ENCODE measurements at regions not wholly inside any gene's neighbourhood (a gene's known extent, or its start where the extent isn't known, plus 50 kb on each side); places are given as distances from the start of the nearest gene placed in this dataset.
A peak's percentile ranks its signal among the peaks of the same experiment; 100 is the strongest.
"Not testable (repeated sequence)": the region's sequence is repeated elsewhere in the genome, so short reads cannot be mapped to it uniquely, and the experiment has no call there.

DNA sequence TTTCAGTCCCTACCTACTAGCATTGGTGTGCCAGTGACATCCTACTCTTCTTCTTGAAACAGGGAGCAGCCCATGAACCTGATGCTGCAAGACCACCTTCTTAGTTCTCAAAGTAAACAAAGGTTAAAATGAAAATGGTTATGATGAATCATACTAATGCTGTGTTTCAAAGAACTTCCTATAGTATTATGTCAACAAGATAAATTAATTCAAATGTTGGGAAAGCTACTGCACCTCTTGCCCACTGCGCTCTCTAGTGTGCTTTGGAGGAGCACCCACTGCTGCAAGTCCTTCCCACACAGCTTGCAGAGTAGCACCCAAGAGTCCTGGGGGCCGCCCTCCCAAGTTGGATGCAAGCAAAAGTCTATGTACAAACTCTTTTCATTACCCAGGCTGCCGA, 81.1 kb downstream of the CD200R1L start:
- no peak for DNase-seq

DNA sequence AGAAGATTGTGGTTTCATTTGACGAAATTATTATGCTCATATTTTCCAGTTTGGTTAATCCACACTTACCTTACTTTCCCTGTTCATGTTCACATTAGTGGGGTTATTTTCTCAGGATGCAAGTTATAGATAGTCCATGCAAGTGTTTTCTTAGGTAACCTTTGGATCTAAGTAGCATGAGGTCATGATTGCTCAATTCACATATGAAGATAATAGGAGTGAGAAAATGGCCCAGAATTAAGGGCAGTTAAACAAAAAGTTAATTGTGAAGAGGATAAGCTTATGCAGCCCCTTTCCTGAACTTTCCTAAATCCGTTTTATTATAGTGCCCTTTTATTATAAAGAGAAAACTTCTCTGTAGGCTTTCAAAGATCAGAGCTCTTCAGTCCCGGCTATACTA, 83.4 kb downstream of the CD200R1L start:
- DNase-seq = no peak

DNA sequence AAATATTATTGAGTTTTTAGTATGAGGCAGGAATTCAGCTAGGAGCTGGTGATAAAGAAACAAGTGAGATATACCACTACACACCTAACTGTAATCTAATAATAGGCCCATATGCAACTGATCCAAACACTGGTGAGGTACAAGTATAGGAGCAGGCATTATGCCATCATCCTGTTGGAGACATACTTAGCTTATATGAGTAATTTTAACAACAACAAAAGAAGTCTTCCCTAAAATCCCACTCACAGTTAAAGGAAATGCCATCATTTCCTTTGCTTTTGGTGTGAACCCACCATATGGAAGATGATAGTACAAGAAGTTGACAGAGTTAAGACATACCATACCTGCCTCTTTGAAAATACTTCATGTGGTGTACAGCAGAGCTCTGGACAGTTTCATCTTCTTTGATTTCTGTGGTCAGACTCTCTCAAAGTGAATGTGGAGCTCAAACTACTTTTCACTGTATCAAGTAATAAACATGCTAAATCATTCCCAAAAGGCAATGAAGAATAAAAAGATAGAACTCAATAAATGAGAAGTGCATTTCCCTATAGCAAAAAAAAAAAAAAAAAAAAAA, 85.5 kb downstream of the CD200R1L start:
- no peak for DNase-seq

DNA sequence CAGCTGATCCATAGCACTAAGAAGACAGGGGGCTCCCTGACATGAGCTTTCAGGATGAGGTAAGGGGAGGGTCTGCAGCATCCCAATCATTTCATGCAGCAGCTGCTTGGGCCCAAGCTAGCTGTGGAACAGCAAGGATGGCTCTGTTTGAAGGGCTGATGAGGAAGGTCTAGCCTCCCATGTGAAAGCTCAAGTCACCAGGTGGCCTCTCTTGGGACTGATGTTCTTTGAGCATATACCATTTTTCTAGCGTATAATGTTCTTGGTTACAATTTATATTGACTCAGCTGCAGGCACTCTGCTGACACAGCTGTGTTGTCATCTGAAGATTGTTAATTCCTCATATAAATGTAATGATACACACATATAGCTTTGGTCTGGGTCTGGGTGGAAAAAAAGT, 87.0 kb downstream of the CD200R1L start:
- no peak for DNase-seq

DNA sequence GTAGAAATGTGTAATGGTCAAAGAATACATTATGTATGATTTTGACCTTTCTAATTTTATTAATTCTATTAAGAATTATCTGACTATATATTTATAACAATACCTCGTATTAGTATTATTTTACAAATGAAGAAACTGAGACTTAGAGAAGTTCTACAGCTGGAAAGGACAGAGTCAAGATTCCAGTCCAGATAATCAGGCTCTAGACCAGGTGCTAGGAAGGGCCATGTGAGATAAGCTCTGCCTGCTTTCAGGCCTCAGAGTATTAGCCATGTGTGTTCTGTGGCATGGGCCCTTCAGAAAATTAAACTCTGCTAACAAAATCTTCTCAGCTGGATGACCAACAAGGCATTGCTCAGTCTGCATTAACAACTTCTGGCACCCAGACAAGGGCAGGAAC, 87.5 kb downstream of the CD200R1L start:
- DNase-seq = no peak

DNA sequence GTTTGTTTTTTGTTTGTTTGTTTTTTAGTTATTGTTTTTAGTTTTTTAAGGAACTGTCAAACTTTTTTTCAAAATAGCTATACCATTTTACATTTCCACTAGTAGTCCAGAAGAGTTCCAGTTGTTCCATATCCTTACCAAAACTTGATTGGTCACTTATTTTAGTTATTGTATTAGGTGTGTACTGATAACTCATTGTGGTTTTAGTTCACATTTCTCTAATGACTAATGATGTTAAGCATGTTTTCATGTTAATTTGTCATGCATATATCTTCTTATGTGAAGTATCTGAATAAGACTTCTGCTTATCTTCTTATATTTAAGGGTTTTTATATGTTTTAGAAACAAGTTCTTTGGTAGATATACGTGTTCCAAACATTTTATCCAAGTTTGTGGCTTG, 89.5 kb downstream of the CD200R1L start:
- DNase-seq = no peak

DNA sequence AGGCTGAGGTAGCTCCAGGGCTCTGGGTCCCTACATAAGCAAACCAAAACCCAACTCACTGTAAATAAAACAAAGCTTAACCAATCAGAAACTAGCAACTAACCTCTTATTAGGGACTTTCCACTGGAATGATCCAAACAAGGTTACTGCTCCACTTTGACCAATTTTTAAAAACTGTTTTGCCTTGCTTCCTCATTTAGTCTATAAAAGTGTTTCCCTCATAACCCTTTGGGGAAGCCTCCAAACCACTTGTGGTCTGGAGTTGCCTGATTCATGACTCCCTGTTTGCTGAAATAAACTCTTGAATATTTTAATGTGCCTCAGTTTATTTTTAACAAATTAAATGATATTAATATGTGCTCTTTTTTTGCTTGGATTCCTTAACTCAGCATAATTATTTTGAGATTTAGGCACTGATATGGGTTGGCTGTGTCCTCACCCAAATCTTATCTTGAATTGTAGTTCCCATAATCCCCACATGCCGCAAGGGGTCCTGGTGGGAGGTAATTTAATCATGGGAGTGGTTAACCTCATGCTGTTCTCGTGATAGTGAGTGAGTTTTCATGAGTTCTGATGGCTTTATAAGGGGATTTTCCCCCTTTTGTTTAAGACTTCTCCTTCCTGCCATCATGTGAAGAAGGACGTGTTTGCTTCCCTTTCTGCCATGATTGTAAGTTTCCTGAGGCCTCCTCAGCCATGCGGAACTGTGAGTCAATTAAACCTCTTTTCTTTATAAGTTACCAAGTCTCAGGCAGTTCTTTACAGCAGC, 90.6 kb downstream of the CD200R1L start:
- peak; percentile 13 for DNase-seq

DNA sequence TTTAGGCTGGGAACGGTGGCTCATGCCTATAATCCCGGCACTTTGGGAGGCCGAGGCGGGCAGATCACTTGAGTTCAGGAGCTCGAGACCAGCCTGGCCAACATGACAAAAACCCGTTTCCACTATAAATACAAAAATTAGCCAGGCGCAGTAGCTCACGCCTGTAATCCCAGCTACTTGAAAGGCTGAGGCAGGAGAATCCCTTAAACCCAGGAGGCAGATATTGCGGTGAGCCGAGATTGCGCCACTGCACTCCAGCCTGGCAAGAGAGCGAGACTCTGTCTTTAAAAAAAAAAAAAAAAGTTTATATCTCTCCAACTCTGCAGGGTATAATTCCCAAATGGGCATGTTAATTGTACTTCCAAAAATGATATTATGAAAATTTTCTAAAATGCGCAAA, 91.6 kb downstream of the CD200R1L start:
- not testable (repeated sequence) for DNase-seq

DNA sequence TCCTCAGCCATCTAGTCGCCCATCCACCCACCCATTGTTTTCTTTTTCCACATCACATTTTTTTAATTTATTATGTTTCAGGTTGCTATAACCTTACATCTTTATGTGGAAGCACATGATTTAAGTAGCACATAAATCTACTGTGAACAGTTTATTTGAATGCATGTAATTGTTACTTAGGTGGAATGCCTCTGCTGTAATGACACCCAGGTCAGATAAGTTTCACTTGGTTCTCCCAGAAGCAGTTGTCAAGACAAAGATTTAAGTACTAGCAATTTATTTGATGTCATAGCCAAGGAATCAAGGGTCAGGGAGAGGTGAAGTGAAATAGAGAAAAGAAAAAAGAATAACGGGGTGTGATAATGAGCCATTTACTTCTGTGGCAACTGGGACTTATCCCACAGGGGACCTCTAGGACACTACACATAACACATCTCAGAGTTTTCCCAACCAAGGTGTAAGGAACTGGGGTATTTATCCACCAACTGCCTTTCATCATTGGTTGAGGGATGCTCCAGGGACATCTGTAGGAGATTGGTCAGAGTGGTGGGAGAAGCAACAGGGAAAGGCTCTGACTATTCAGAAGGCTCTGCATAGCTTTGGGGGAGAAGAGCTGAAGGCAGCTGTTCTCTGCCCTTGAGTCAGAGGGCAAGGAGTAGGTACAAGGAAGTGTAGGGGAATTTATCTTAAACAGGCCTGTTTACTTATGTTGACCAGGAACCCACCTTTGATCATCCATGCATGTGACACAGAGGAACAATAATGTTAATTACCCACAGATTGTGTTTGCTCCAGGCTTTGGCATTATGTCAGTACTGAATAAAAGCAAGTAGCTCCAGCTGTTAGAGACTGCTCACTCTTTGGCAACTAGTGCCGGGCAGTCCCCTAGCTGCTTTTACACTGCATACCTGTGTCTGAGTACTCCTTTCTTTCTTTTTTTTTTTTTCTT, 94.8 kb downstream of the CD200R1L start:
- DNase-seq = no peak

DNA sequence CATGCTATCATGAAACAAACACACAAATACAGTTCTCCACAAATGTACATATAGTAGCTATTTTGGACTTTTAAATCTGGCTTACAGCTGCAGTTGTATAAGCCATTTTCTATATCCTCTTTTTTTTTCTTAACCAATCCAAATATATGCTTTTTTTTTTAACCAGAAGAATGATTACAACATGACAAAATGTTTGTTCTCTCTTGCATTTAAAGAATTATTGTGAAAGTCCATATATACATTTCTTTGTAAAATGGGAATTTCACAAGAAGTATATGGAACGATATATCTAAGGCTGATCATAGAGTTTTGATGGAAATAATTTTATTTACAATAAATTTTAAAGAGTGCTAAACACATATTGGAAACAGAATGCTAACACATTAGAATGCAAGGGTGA, 95.6 kb downstream of the CD200R1L start:
- DNase-seq = no peak

DNA sequence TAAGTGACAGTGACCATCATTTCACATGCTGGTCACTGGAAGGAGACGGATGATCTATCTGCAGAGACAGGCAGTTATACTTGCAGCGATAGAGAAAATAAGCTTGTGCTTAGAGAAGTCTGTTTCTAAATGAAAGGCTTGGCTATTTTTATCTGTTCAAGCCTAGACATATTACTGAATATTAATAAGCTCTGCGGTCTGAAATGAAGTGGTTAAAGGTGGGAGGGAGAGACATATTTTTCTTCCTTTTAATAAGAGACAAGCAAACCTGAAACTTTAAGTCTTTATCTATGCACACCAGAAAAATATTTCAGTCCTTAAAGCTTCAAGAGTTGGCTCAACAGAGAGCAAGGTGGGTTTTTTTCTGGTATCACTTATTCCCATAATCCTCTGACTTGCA, 99.0 kb downstream of the CD200R1L start:
- DNase-seq = no peak

DNA sequence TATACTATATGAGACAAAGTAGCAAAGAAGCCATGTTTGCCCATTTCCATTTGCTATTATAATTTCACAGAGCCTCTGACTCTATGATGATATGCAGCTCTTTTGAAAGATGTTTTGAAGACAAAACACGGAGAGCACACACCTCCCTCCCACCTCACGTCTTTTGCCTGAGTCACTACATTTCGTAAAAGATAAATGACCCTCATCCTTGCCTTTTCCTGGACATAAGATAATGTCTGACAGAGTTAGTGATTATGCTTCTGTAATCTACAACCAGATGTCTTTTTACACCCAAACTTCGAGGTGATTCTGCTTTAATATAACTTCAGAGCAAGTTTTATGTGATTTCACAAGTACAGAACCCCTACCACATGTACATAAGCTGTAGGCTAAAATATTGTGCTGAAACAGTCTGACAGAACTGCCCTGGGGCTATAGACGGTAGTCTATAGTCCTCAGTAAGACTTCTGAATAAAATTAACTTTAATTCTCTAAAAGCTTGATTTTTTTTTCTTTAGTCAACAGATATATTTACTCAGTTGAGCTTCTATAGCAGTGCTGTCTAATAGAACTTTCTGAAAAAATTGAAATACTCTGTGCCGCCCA, 99.9 kb downstream of the CD200R1L start:
- no peak for DNase-seq

DNA sequence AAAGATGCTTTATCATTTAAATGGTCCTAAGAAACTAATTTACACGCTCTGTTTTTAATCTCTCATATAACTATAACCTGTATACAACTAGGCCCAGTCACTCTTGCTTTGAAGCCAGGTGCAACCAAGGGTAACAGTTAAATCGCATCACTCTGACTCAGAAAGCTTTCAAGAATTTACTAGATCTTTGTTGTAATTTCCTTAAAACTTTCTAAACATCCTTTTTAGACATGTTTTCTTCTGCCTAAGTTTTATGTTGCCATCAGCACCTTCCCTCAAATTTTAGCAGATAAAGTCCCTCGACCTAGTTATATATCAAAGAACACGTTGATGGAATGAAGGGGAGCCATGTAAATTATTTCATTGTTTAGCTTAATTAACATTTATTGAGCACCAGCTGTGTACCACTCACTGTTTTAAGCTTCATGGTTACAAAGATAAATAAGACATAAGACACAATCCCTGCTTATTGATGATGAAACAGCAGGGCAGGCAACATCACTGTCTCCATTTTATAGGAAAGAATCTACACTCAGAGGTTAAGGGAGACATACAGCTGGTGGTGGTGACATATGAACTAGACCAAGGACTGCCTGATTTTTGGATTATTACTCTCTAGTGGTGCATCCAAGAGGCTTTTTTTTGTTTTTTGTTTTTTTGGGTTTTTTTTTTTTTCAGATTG, 101.0 kb downstream of the CD200R1L start:
- DNase-seq = no peak

DNA sequence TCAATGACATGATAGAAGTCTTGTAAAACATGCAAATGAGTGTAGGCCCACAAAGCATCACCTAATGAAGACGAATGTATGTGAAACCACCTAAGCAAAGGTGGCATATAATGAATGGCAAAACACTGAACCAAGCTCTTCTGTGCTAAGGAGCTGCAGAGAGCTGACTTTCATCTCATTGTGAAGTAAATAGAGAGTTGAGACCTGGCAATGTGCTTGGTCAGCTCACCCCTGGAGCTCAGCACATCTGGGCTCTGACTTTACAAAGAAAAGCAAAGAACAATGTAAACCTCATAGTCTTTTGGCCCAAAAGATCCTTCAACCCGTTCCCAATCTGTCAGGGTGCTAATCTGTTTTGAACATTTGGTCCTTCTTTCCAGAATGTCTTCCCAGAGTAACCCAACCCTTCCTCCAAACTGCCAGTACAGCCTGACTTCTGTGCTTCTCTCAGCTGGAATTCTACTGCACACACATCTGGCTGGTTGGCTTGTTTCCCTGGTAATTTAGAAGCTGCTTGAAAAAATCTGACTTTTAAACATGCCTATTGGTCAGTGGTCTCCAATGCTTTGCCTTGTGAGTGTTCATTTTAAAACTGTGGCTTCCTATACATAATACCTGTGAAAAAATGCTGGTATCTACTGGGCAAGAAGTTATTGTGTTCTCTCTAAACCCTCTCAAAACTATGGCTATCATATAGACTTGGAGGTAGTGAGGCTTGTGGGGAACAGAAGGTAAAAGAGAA, 101.7 kb downstream of the CD200R1L start:
- DNase-seq = no peak

DNA sequence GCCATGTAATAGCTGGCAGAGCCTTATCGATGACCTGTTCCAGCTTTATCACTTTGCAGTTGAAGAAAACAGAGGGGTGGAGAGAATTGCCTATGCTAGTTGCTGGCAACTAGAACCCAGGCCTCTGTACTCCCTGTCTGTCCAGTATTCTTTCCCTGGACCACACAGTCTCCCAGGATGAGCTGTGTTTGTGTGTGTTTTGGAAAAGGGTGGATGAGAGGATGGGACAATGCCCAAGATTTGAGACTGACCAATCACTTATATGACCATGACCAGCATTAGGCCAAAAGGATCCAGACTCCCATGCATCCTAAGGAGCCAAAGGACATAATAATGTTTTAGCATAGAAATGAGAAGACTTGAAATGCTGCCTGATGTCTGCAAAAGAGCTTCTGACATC, 102.6 kb downstream of the CD200R1L start:
- DNase-seq = no peak

DNA sequence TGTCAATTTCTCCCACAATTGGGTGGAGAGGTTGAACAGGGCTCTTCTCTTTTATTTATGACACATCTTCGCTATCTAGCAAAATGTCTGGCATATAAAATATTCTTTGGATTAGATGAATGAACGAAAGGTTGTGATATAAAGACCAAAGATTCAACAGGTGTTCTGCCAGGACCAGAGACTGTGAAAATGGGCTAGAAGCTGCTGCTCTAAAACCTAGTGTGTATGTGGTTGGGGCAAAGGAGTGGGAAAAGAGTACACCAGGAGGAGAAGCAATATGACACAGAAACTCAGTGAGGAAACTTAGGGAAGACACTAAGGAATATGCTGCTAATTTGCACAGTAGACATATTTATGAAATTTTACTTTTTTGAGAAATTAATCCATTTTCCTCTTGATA, 102.0 kb upstream of the CCDC80 start:
- DNase-seq = no peak

DNA sequence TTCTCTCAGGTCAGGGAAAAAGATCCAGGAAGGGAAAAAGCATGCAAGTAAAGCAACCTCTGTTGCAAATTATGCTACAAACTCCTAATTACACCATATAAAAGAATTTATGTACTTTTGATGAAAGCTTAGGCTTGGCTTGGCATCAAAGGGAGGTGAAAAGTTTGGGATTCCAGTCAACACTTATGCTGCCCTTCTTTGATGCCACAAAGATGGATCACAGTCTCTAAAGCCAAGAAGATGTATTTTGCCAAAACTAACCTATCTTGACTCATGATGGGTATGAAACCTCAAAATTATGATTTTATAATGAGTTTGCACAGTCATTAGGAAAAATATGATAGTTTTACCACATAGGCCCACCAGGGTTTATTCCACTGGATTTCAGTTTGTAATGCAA, 101.0 kb upstream of the CCDC80 start:
- DNase-seq = no peak

DNA sequence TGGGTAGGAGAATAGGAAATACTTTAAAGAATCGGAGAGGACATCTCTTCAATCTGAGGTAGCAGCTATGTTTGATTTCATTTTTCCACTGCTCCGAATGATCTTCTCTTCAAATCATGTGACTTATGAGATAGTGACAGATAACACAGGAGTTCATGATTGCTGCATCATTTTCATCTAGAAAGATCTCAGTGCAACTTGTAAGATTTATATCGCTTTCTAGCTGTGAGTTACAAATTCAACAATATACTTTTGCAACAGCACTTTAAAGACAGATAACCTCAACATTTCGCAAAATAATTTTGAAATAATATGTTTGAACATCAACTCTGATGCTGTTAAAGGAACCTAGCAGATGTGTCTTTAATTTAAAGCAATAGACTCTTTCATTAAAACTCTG, 99.9 kb upstream of the CCDC80 start:
- no peak for DNase-seq

DNA sequence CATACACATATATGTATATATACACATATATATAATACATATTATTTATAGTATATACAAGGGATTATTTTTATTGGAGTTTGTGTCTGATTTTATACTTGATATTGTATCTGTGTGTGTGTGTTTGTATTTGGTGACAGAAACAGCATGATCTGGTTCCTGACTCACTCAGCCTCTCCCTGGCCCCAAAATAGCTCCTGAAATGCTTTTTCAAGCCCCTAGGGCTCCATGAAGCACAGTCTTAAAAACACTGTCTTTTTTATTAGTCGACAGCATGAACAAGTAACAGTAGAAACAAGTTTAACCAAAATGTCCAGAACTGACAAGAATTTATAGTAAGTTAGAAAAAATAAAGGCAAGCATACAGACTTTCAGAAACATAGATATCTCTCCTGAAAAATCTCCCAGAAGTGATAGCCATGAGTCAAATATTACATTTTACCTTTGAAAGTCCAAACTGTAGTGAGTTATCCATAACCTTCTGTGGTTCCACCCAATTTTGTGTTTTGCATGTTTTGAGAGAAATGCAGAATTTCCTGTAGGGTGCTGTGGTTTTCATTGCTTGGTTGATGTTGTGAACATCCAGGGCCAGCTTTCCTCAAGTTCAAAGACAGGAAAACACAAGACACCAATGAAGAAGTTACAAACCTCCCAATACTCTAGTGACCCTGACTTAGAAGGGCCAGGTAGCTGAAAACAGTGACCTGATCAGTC, 98.5 kb upstream of the CCDC80 start:
- DNase-seq = no peak

DNA sequence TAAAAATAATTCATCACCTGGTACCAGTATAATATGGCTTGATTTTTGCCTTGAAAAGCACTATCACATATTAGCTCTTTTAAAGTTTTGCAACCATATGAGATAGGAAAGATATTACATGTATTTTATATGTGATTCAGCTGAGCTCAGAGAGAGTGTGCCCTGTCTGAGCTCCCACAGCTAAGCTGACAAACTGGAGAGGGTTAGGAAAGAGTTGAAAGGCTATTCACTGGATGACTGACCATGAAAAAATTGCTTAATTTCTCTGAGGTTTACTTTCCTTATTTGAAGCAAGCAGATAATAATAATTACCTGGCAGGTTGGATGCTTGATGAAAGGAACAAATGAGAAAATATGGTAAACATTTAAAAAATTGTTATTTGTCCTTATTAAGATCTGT, 97.4 kb upstream of the CCDC80 start:
- no peak for DNase-seq

DNA sequence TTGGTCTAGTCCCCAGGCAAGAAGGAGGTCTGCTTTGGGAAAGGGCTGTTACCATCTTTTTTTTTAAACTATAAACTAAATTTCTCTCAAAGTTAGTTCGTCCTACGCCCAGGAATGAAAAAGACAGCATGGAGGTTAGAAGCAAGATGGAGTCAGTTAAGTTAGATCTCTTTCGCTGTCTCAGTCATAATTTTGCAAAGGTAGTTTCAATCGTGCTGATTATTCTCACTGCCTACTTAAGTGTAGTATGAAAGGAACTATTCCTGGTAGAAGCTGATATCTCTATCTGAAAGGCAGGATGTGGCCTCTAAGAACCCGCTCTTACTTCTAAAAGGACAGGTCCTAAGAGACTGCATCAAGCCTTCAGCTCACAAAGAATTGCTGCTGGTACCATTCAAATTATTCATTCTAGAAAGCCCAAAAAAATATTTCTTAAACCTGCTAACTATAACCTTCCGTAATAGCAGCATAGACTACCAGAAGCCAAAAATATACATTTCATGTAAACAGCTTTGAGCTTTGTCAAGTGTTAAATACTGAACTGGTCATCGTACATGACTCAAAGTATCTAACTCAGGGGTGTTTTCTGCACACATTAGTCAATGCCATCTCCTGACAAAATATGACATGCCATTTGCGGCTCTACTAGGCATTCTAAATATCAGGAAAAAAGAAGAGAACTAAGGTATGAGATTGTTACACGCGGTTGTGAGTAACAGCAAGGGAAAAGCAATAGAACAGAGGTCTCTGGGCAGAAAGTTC, 96.0 kb upstream of the CCDC80 start:
- no peak for DNase-seq
